A673 (cell line): ENCODE measurements at regions not wholly inside any gene's neighbourhood (a gene's known extent, or its start where the extent isn't known, plus 50 kb on each side); places are given as distances from the start of the nearest gene placed in this dataset.

Experiments
- BruUV-seq: library from RNA; stranded (reverse); fragments of 400-500 nt; replicated peaks from 2 replicates; lab custom pipeline; 2021; lab: Mats Ljungman, UMichigan
- CTCF ChIA-PET: fragments of 300-600 bp; sonication (Branson Sonifier 250); formaldehyde crosslinking; loops from one replicate; lab custom pipeline; 2022; ENCODE audit warnings: antibody characterized with exemption; lab: Charles Lee
- POLR2A ChIA-PET: fragments of 300-600 bp; sonication (Branson Sonifier 250); formaldehyde crosslinking; loops from one replicate; lab custom pipeline; 2022; ENCODE audit warnings: antibody characterized with exemption; ENCODE audit not compliant: low non-redundant PET; lab: Charles Lee
- DNase-seq: peaks from one replicate; pipeline ENCODE4 v3.0.0-alpha.2; 2015; ENCODE audit warnings: low spot score
- H3K27ac ChIP-seq: fragments of 200-600 bp; sonication (generic); 2 replicates; pipeline ENCODE4 v1.5.1; 2016; ENCODE audit warnings: mixed run types, low read depth, mild to moderate bottlenecking, mixed read lengths, antibody characterized with exemption, low read length; ENCODE audit not compliant: poor library complexity, severe bottlenecking
- H3K27me3 ChIP-seq: fragments of 200-600 bp; sonication (generic); replicated peaks from 2 replicates; pipeline ENCODE4 v1.6.1; 2017; ENCODE audit warnings: mixed run types, low read depth, mild to moderate bottlenecking, mixed read lengths, antibody characterized with exemption, low read length; ENCODE audit not compliant: insufficient read depth, poor library complexity
- H3K36me3 ChIP-seq: fragments of 200-600 bp; sonication (generic); 2 replicates; pipeline ENCODE4 v1.6.1; 2016; ENCODE audit warnings: mixed run types, mild to moderate bottlenecking, mixed read lengths, antibody characterized with exemption, low read length; ENCODE audit not compliant: insufficient read depth, poor library complexity, severe bottlenecking
- H3K4me1 ChIP-seq: fragments of 200-600 bp; sonication (generic); 2 replicates; pipeline ENCODE4 v1.6.1; 2017; ENCODE audit warnings: mixed run types, mild to moderate bottlenecking, mixed read lengths, antibody characterized with exemption, low read length; ENCODE audit not compliant: insufficient read depth, poor library complexity, severe bottlenecking
- H3K4me3 ChIP-seq: fragments of 200-600 bp; sonication (generic); 2 replicates; pipeline ENCODE4 v1.5.1; 2016; ENCODE audit warnings: low read depth, mixed run types, mild to moderate bottlenecking, mixed read lengths, low read length; ENCODE audit not compliant: poor library complexity, severe bottlenecking
- H3K9me3 ChIP-seq: fragments of 200-600 bp; sonication (generic); 2 replicates; pipeline ENCODE4 v1.6.1; 2016; ENCODE audit warnings: mixed run types, low read depth, mild to moderate bottlenecking, mixed read lengths, antibody characterized with exemption, low read length; ENCODE audit not compliant: poor library complexity, severe bottlenecking
- CTCF ChIP-seq: fragments of 300-800, 200-600 bp; sonication (generic); conservative IDR thresholded peaks from 2 replicates; pipeline ENCODE4 v1.5.1; 2017; ENCODE audit warnings: low read depth, mild to moderate bottlenecking, antibody characterized with exemption, low read length, moderate library complexity, mixed read lengths
- EZH2 ChIP-seq: fragments of 200-600 bp; sonication (generic); IDR thresholded peaks from 2 replicates; pipeline ENCODE4 v1.6.1; 2017; ENCODE audit warnings: borderline replicate concordance, low read depth, mild to moderate bottlenecking, mixed read lengths, antibody characterized with exemption, low read length; ENCODE audit not compliant: poor library complexity, severe bottlenecking
- intact Hi-C: fragments of 100-400 bp; cut with micrococcal nuclease; formaldehyde crosslinking; loops from one replicate; pipeline ENCODE4 v1.10.0; 2022; ENCODE audit not compliant: unreplicated experiment

GRCh38 chr10:59499460-59499859 is 137.1 kb upstream of the FAM13C start:
- BruUV-seq = no TSS peak
- ChIA-PET POLR2A (no interaction called here), CTCF (no interaction called here)
- Histone ChIP-seq H3K36me3 (no peaks in the 10 kb centered on the region), H3K9me3 (peaks cover 9% of the 10 kb centered on the region), H3K4me1 (no peaks in the 10 kb centered on the region), H3K4me3 (no peak overlapping the region), H3K27ac (no peak overlapping the region), H3K27me3 (no peaks in the 10 kb centered on the region)
- intact Hi-C loops = no loop called here
- no peak for TF ChIP-seq CTCF
- no peak for TF ChIP-seq EZH2
- no peak for DNase-seq

- CTCF ChIA-PET = no interaction called here
Observed at GRCh38 chr10:59493017-59493416, 130.7 kb upstream of the FAM13C start.

GRCh38 chr10:59479426-59479825 is 117.1 kb upstream of the FAM13C start:
- H3K4me1 ChIP-seq = peaks cover 4% of the 10 kb centered on the region
- ChIA-PET POLR2A (interaction anchor here (0.7 kb wide), 1 partner anchor 34 kb away, joined by 3 read pairs; no protein-coding TSS in a partner anchor), CTCF (no interaction called here)
- H3K36me3 ChIP-seq = no peaks in the 10 kb centered on the region
- H3K4me3 ChIP-seq = no peak overlapping the region
- TF ChIP-seq EZH2 (no peak), CTCF (no peak)
- H3K27me3 ChIP-seq = no peaks in the 10 kb centered on the region
- DNase-seq = no peak
- no peaks in the 10 kb centered on the region for H3K9me3 ChIP-seq
- no peak overlapping the region for H3K27ac ChIP-seq
- BruUV-seq = no TSS peak
- intact Hi-C loops = no loop called here

More at GRCh38 chr10:59493017-59493416, 130.7 kb upstream of the FAM13C start:
- Histone ChIP-seq H3K9me3 (peaks cover 9% of the 10 kb centered on the region), H3K4me3 (no peak overlapping the region), H3K27me3 (no peaks in the 10 kb centered on the region), H3K36me3 (no peaks in the 10 kb centered on the region), H3K27ac (no peak overlapping the region), H3K4me1 (no peaks in the 10 kb centered on the region)
- no TSS peak for BruUV-seq
- no peak for DNase-seq
- TF ChIP-seq EZH2 (no peak), CTCF (no peak)
- POLR2A ChIA-PET = no interaction called here
- intact Hi-C loops = no loop called here
